ENCODE measurements at regions not wholly inside any gene's neighbourhood (a gene's known extent, or its start where the extent isn't known, plus 50 kb on each side); places are given as distances from the start of the nearest gene placed in this dataset.

GRCh38 chr3:168485936-168486335, 390.2 kb upstream of the GOLIM4 start:
- Histone ChIP-seq H3K4me3 (ENCODE audit: low read length) (no peak overlapping the region), H3K4me1 (ENCODE audit: insufficient read depth, low read length) (no peaks in the 10 kb centered on the region), H3K27me3 (ENCODE audit: insufficient read depth, low read length) (no peaks in the 10 kb centered on the region), H3K9me3 (ENCODE audit: low read depth, low read length) (no peaks in the 10 kb centered on the region)

GRCh38 chr3:168476360-168476980, 380.7 kb upstream of the GOLIM4 start:
- Histone ChIP-seq H3K27me3 (ENCODE audit: insufficient read depth, low read length) (no peaks in the 10 kb centered on the region), H3K9me3 (ENCODE audit: low read depth, low read length) (no peaks in the 10 kb centered on the region), H3K4me1 (ENCODE audit: insufficient read depth, low read length) (no peaks in the 10 kb centered on the region), H3K4me3 (ENCODE audit: low read length) (no peak overlapping the region)

- Histone ChIP-seq H3K9me3 (ENCODE audit: low read depth, low read length) (no peaks in the 10 kb centered on the region), H3K4me3 (ENCODE audit: low read length) (no peak overlapping the region), H3K4me1 (ENCODE audit: insufficient read depth, low read length) (no peaks in the 10 kb centered on the region), H3K27me3 (ENCODE audit: insufficient read depth, low read length) (no peaks in the 10 kb centered on the region)
Measured at GRCh38 chr3:168475704-168476103, 380.0 kb upstream of the GOLIM4 start.

- Histone ChIP-seq H3K4me1 (ENCODE audit: insufficient read depth, low read length) (no peaks in the 10 kb centered on the region), H3K27me3 (ENCODE audit: insufficient read depth, low read length) (no peaks in the 10 kb centered on the region), H3K9me3 (ENCODE audit: low read depth, low read length) (no peaks in the 10 kb centered on the region), H3K4me3 (ENCODE audit: low read length) (no peak overlapping the region)
Measured at GRCh38 chr3:168473334-168473890, 377.7 kb upstream of the GOLIM4 start.

GRCh38 chr3:168472783-168473182, 377.1 kb upstream of the GOLIM4 start:
- Histone ChIP-seq H3K27me3 (ENCODE audit: insufficient read depth, low read length) (no peaks in the 10 kb centered on the region), H3K4me3 (ENCODE audit: low read length) (no peak overlapping the region), H3K9me3 (ENCODE audit: low read depth, low read length) (no peaks in the 10 kb centered on the region), H3K4me1 (ENCODE audit: insufficient read depth, low read length) (no peaks in the 10 kb centered on the region)

GRCh38 chr3:168470380-168470779, 374.7 kb upstream of the GOLIM4 start:
- no peak overlapping the region for H3K4me3 ChIP-seq (ENCODE audit: low read length)
- no peaks in the 10 kb centered on the region for H3K27me3 ChIP-seq (ENCODE audit: insufficient read depth, low read length)
- H3K4me1 ChIP-seq (ENCODE audit: insufficient read depth, low read length): no peaks in the 10 kb centered on the region
- no peaks in the 10 kb centered on the region for H3K9me3 ChIP-seq (ENCODE audit: low read depth, low read length)

GRCh38 chr3:168469436-168469835, 373.7 kb upstream of the GOLIM4 start:
- Histone ChIP-seq H3K4me3 (ENCODE audit: low read length) (no peak overlapping the region), H3K9me3 (ENCODE audit: low read depth, low read length) (no peaks in the 10 kb centered on the region), H3K4me1 (ENCODE audit: insufficient read depth, low read length) (no peaks in the 10 kb centered on the region), H3K27me3 (ENCODE audit: insufficient read depth, low read length) (no peaks in the 10 kb centered on the region)

GRCh38 chr3:168467115-168467714, 371.5 kb upstream of the GOLIM4 start:
- Histone ChIP-seq H3K27me3 (ENCODE audit: insufficient read depth, low read length) (no peaks in the 10 kb centered on the region), H3K9me3 (ENCODE audit: low read depth, low read length) (no peaks in the 10 kb centered on the region), H3K4me3 (ENCODE audit: low read length) (no peak overlapping the region), H3K4me1 (ENCODE audit: insufficient read depth, low read length) (no peaks in the 10 kb centered on the region)

- Histone ChIP-seq H3K9me3 (ENCODE audit: low read depth, low read length) (no peaks in the 10 kb centered on the region), H3K4me1 (ENCODE audit: insufficient read depth, low read length) (no peaks in the 10 kb centered on the region), H3K4me3 (ENCODE audit: low read length) (no peak overlapping the region), H3K27me3 (ENCODE audit: insufficient read depth, low read length) (no peaks in the 10 kb centered on the region)
Measured at GRCh38 chr3:168461793-168462192, 366.1 kb upstream of the GOLIM4 start.

- Histone ChIP-seq H3K4me1 (ENCODE audit: insufficient read depth, low read length) (no peaks in the 10 kb centered on the region), H3K27me3 (ENCODE audit: insufficient read depth, low read length) (no peaks in the 10 kb centered on the region), H3K9me3 (ENCODE audit: low read depth, low read length) (no peaks in the 10 kb centered on the region), H3K4me3 (ENCODE audit: low read length) (no peak overlapping the region)
Measured at GRCh38 chr3:168459226-168459784, 363.6 kb upstream of the GOLIM4 start.

- Histone ChIP-seq H3K4me3 (ENCODE audit: low read length) (no peak overlapping the region), H3K27me3 (ENCODE audit: insufficient read depth, low read length) (no peaks in the 10 kb centered on the region), H3K4me1 (ENCODE audit: insufficient read depth, low read length) (no peaks in the 10 kb centered on the region), H3K9me3 (ENCODE audit: low read depth, low read length) (no peaks in the 10 kb centered on the region)
Measured at GRCh38 chr3:168457954-168458539, 362.3 kb upstream of the GOLIM4 start.

GRCh38 chr3:168455814-168456213, 360.1 kb upstream of the GOLIM4 start:
- Histone ChIP-seq H3K27me3 (ENCODE audit: insufficient read depth, low read length) (no peaks in the 10 kb centered on the region), H3K4me3 (ENCODE audit: low read length) (no peak overlapping the region), H3K4me1 (ENCODE audit: insufficient read depth, low read length) (no peaks in the 10 kb centered on the region), H3K9me3 (ENCODE audit: low read depth, low read length) (no peaks in the 10 kb centered on the region)

GRCh38 chr3:168453623-168454022, 357.9 kb upstream of the GOLIM4 start:
- no peaks in the 10 kb centered on the region for H3K9me3 ChIP-seq (ENCODE audit: low read depth, low read length)
- H3K4me1 ChIP-seq (ENCODE audit: insufficient read depth, low read length): no peaks in the 10 kb centered on the region
- no peaks in the 10 kb centered on the region for H3K27me3 ChIP-seq (ENCODE audit: insufficient read depth, low read length)
- H3K4me3 ChIP-seq (ENCODE audit: low read length): no peak overlapping the region

- Histone ChIP-seq H3K4me3 (ENCODE audit: low read length) (no peak overlapping the region), H3K4me1 (ENCODE audit: insufficient read depth, low read length) (no peaks in the 10 kb centered on the region), H3K27me3 (ENCODE audit: insufficient read depth, low read length) (no peaks in the 10 kb centered on the region), H3K9me3 (ENCODE audit: low read depth, low read length) (no peaks in the 10 kb centered on the region)
Measured at GRCh38 chr3:168443965-168444364, 348.2 kb upstream of the GOLIM4 start.

- no peaks in the 10 kb centered on the region for H3K9me3 ChIP-seq (ENCODE audit: low read depth, low read length)
- H3K27me3 ChIP-seq (ENCODE audit: insufficient read depth, low read length): no peaks in the 10 kb centered on the region
- H3K4me3 ChIP-seq (ENCODE audit: low read length): no peak overlapping the region
- no peaks in the 10 kb centered on the region for H3K4me1 ChIP-seq (ENCODE audit: insufficient read depth, low read length)
Measured at GRCh38 chr3:168442502-168442901, 346.8 kb upstream of the GOLIM4 start.
